Endothelial cell of umbilical vein (primary cell): ENCODE measurements at regions not wholly inside any gene's neighbourhood (a gene's known extent, or its start where the extent isn't known, plus 50 kb on each side); places are given as distances from the start of the nearest gene placed in this dataset.

Experiments used
- BruUV-seq: library from RNA; stranded (reverse); fragments of 400-500 nt; replicated peaks from 2 replicates; lab custom pipeline; 2021; lab: Mats Ljungman, UMichigan
- CTCF ChIA-PET: fragments of 300-600, 350-600 bp; sonication (Branson Sonifier 250); formaldehyde crosslinking; loops from one replicate; lab custom pipeline; 2021; ENCODE audit warnings: antibody characterized with exemption, inconsistent platforms; lab: Charles Lee
- POLR2A ChIA-PET: fragments of 300-600, 350-600 bp; sonication (Branson Sonifier 250); formaldehyde crosslinking; loops from one replicate; lab custom pipeline; 2021; ENCODE audit warnings: antibody characterized with exemption, inconsistent platforms; lab: Charles Lee
- DNase-seq: peaks from one replicate; pipeline ENCODE4 v3.0.0-alpha.2; 2011; ENCODE audit warnings: low read depth, low spot score
- FAIRE-seq: peaks from 2 replicates; lab custom pipeline; 2011; peaks lifted over from hg19 to GRCh38; lab: Jason Lieb, UNC
- H2AFZ ChIP-seq: 2 replicates; pipeline ENCODE4 v1.6.0; 2012; ENCODE audit warnings: low read depth, low read length, control low read depth, inconsistent platforms
- H3K27ac ChIP-seq: 2 replicates; pipeline ENCODE4 v1.5.1; 2011; ENCODE audit warnings: low read depth, mild to moderate bottlenecking, control low read depth, low read length, moderate library complexity; ENCODE audit not compliant: insufficient read depth
- H3K27me3 ChIP-seq, 2 experiments: 2 replicates each; pipeline versions ENCODE4 v1.6.0 to v1.6.1; 2011; ENCODE audit warnings: low read length in 2 of 2, mixed read lengths in 1 of 2; ENCODE audit not compliant: control insufficient read depth in 2 of 2, insufficient read depth in 2 of 2
- H3K36me3 ChIP-seq, 2 experiments: 2 replicates in 1 of 2; 3 replicates in 1 of 2; pipeline ENCODE4 v1.5.1; 2011; ENCODE audit warnings: low read length in 2 of 2, mild to moderate bottlenecking in 1 of 2, moderate library complexity in 1 of 2; ENCODE audit not compliant: control insufficient read depth in 2 of 2, insufficient read depth in 2 of 2; ENCODE audit errors: extremely low read depth in 1 of 2
- H3K4me1 ChIP-seq: 3 replicates; pipeline ENCODE4 v1.5.1; 2011; ENCODE audit warnings: mild to moderate bottlenecking, low read length; ENCODE audit not compliant: control insufficient read depth, insufficient read depth; ENCODE audit errors: extremely low read depth
- H3K4me2 ChIP-seq: 2 replicates; pipeline ENCODE4 v1.6.1; 2011; ENCODE audit warnings: low read length, control low read depth, mixed read lengths; ENCODE audit not compliant: insufficient read depth
- H3K4me3 ChIP-seq, 3 experiments: fragments of 200-600 bp in 1 of 3; sonication (generic), shearing (Covaris generic) in 1 of 3; replicated peaks in 1 of 3; 2 replicates each; pipeline ENCODE4 v1.5.1; 2011 to 2016; ENCODE audit warnings: control low read depth in 3 of 3, low read length in 3 of 3, mild to moderate bottlenecking in 2 of 3, inconsistent platforms in 1 of 3, low read depth in 1 of 3, moderate library complexity in 1 of 3; ENCODE audit not compliant: insufficient read depth in 1 of 3
- H3K79me2 ChIP-seq: 2 replicates; pipeline ENCODE4 v1.6.0; 2012; ENCODE audit warnings: low read length, inconsistent platforms; ENCODE audit not compliant: control insufficient read depth, insufficient read depth
- H3K9ac ChIP-seq: replicated peaks from 2 replicates; pipeline ENCODE3; 2011; ENCODE audit warnings: low read length, control low read depth; ENCODE audit not compliant: insufficient read depth; ENCODE audit errors: extremely low read depth
- H3K9me1 ChIP-seq: replicated peaks from 3 replicates; pipeline ENCODE4 v1.6.0; 2011; ENCODE audit warnings: mild to moderate bottlenecking, low read length; ENCODE audit not compliant: control insufficient read depth, insufficient read depth; ENCODE audit errors: extremely low read depth
- H3K9me3 ChIP-seq: replicated peaks from 2 replicates; pipeline ENCODE4 v1.5.1; 2012; ENCODE audit warnings: low read length, inconsistent platforms; ENCODE audit not compliant: control insufficient read depth, insufficient read depth
- H4K20me1 ChIP-seq: replicated peaks from 2 replicates; pipeline ENCODE3; 2011; ENCODE audit warnings: mild to moderate bottlenecking, low read length; ENCODE audit not compliant: control insufficient read depth, insufficient read depth; ENCODE audit errors: extremely low read depth
- EZH2 ChIP-seq: IDR thresholded peaks from 2 replicates; pipeline ENCODE4 v1.6.1; 2012; ENCODE audit warnings: borderline replicate concordance, low read depth, mild to moderate bottlenecking, moderate library complexity, low read length, inconsistent platforms; ENCODE audit not compliant: severe bottlenecking
- FOS ChIP-seq: IDR thresholded peaks from 2 replicates; pipeline ENCODE4 v1.6.1; 2011; ENCODE audit warnings: mild to moderate bottlenecking, low read length, moderate library complexity, borderline replicate concordance; ENCODE audit not compliant: insufficient read depth
- GATA2 ChIP-seq: IDR thresholded peaks from 2 replicates; pipeline ENCODE4 v1.7.0; 2011; ENCODE audit warnings: low read depth, mild to moderate bottlenecking, moderate library complexity, mixed read lengths, low read length; ENCODE audit not compliant: insufficient read length, insufficient read depth
- JUN ChIP-seq: IDR thresholded peaks from 2 replicates; pipeline ENCODE4 v1.6.1; 2011; ENCODE audit warnings: borderline replicate concordance, low read depth; ENCODE audit not compliant: insufficient read length, insufficient read depth
- MAX ChIP-seq: IDR thresholded peaks from 2 replicates; pipeline ENCODE4 v1.6.1; 2011; ENCODE audit not compliant: insufficient read depth, insufficient read length
- MYC ChIP-seq: IDR thresholded peaks from one replicate; pipeline ENCODE4 v1.6.1; 2011; ENCODE audit warnings: mild to moderate bottlenecking, low read depth, low read length
- POLR2A ChIP-seq: IDR thresholded peaks from 2 replicates; pipeline ENCODE4 v1.6.1; 2012; ENCODE audit warnings: low read depth, mild to moderate bottlenecking, control low read depth, low read length
- POLR2AphosphoS5 ChIP-seq: IDR thresholded peaks from 2 replicates; pipeline ENCODE4 v1.6.1; 2012; ENCODE audit warnings: low read depth, mild to moderate bottlenecking, control low read depth, low read length, moderate library complexity; ENCODE audit not compliant: insufficient read depth
- dilution Hi-C: fragments of 300-500 bp; cut with MboI; formaldehyde crosslinking; loops from one replicate; pipeline ENCODE4 v1.15.0; 2019; ENCODE audit warnings: low sequenced_read_pairs; ENCODE audit not compliant: extremely low pct_ligation_motif_present
- intact Hi-C: fragments of 100-400 bp; cut with micrococcal nuclease; formaldehyde crosslinking; loops from one replicate; pipeline ENCODE4 v1.10.0; 2022
- TF ChIP-seq, protein P1 (sequence below), 2 donors: IDR thresholded peaks; 1 replicate in 1 of 2; 2 replicates in 1 of 2; pipeline ENCODE4 v1.5.1; 2011; ENCODE audit warnings: low read length in 2 of 2, mild to moderate bottlenecking in 2 of 2, moderate library complexity in 2 of 2, control low read depth in 1 of 2, inconsistent platforms in 1 of 2, low read depth in 1 of 2; ENCODE audit not compliant: insufficient read depth in 1 of 2; ENCODE audit errors: extremely low read depth in 1 of 2

GRCh38 chr10:32167450-32167849, 111.2 kb upstream of the KIF5B start:
- no TSS peak for BruUV-seq
- intact Hi-C loops = no loop called here
- CTCF ChIA-PET = no interaction called here
- Histone ChIP-seq H3K9ac (no peak overlapping the region), H2AFZ (no peak overlapping the region), H3K4me3 (no peak overlapping the region), H3K9me1 (no peaks in the 10 kb centered on the region), H3K9me3 (no peaks in the 10 kb centered on the region), H3K27me3 (peaks cover 0 to 7% of the 10 kb centered on the region in 2 experiments), H3K27ac (no peak overlapping the region), H3K36me3 (no peaks in the 10 kb centered on the region), H3K4me1 (peaks cover 5% of the 10 kb centered on the region), H3K79me2 (no peaks in the 10 kb centered on the region), H4K20me1 (no peaks in the 10 kb centered on the region), H3K4me2 (no peak overlapping the region)
- FAIRE-seq = no peak
- TF ChIP-seq POLR2AphosphoS5 = no peak
- TF ChIP-seq MYC = no peak
- TF ChIP-seq GATA2 = no peak
- no peak for TF ChIP-seq EZH2
- TF ChIP-seq POLR2A = no peak
- no peak for TF ChIP-seq MAX
- no peak for TF ChIP-seq JUN
- no peak for TF ChIP-seq FOS
- TF ChIP-seq, protein P1, sequence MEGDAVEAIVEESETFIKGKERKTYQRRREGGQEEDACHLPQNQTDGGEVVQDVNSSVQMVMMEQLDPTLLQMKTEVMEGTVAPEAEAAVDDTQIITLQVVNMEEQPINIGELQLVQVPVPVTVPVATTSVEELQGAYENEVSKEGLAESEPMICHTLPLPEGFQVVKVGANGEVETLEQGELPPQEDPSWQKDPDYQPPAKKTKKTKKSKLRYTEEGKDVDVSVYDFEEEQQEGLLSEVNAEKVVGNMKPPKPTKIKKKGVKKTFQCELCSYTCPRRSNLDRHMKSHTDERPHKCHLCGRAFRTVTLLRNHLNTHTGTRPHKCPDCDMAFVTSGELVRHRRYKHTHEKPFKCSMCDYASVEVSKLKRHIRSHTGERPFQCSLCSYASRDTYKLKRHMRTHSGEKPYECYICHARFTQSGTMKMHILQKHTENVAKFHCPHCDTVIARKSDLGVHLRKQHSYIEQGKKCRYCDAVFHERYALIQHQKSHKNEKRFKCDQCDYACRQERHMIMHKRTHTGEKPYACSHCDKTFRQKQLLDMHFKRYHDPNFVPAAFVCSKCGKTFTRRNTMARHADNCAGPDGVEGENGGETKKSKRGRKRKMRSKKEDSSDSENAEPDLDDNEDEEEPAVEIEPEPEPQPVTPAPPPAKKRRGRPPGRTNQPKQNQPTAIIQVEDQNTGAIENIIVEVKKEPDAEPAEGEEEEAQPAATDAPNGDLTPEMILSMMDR (IDR thresholded peaks at IDR 0.05; ENCODE audit: extremely low read depth in 1 of 2, insufficient read depth in 1 of 2, low read depth in 1 of 2, low read length in 2 of 2) = no peak
- DNase-seq = no peak
- dilution Hi-C loops = no loop called here
- POLR2A ChIA-PET = no interaction called here
